Subcutaneous abdominal adipose tissue (tissue), 5 donors: ENCODE measurements at regions not wholly inside any gene's neighbourhood (a gene's known extent, or its start where the extent isn't known, plus 50 kb on each side); places are given as distances from the start of the nearest gene placed in this dataset.
"Not testable (repeated sequence)": the region's sequence is repeated elsewhere in the genome, so short reads cannot be mapped to it uniquely, and the experiment has no call there.

ENCODE experiments used
- H3K27ac ChIP-seq: one replicate; pipeline ENCODE4 v1.7.0; 2013; ENCODE audit warnings: low read depth, mild to moderate bottlenecking, inconsistent platforms, low read length, moderate library complexity
- H3K27me3 ChIP-seq, 5 donors: one replicate each; pipeline ENCODE4 v1.7.0; 2013; ENCODE audit warnings: low read length in 5 of 5, inconsistent platforms in 1 of 5; ENCODE audit not compliant: control insufficient read depth in 5 of 5, insufficient read depth in 4 of 5
- H3K36me3 ChIP-seq, 5 donors: one replicate each; pipeline ENCODE4 v1.7.0; 2013; ENCODE audit warnings: low read length in 5 of 5; ENCODE audit not compliant: control insufficient read depth in 5 of 5, insufficient read depth in 5 of 5
- H3K4me1 ChIP-seq, 5 donors: one replicate each; pipeline ENCODE4 v1.7.0; 2013; ENCODE audit warnings: low read length in 5 of 5, mild to moderate bottlenecking in 3 of 5, moderate library complexity in 1 of 5; ENCODE audit not compliant: control insufficient read depth in 5 of 5, insufficient read depth in 5 of 5
- H3K4me3 ChIP-seq, 5 donors: one replicate each; pipeline ENCODE4 v1.7.0; 2013; ENCODE audit warnings: low read length in 5 of 5, low read depth in 1 of 5
- H3K9ac ChIP-seq, 5 donors: one replicate each; pipeline ENCODE4 v1.7.0; 2013; ENCODE audit warnings: low read length in 5 of 5, mild to moderate bottlenecking in 4 of 5, moderate library complexity in 3 of 5
- H3K9me3 ChIP-seq, 5 donors: one replicate each; pipeline ENCODE4 v1.7.0; 2013; ENCODE audit warnings: low read length in 5 of 5; ENCODE audit not compliant: control insufficient read depth in 5 of 5
- donor health status: healthy.
- donor health status: healthy.
- donor health status: healthy.
- donor health status: healthy.
- donor health status: healthy.

DNA sequence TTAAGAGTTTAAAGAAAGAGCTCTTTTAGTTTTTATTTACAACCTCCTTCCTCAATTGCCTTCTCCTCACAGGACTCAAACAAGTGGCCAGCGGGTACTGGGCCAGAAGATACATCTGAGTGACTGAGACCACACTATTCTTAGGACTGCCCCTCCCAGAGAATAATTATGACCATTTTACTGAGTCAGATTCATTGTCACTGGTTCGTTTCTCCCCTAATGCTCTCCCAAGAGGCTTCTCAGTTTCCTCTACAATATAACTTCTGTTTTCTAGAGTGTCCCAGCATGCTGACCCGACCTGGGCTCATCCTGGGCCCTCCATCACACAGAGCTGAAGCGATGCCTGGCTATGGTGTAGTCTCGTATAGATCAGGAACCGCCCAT lies 279.9 kb downstream of the CD83 start:
- Histone ChIP-seq H3K4me1 (peaks cover 0 to 3% (median 0%) of the 10 kb centered on the region in 5 donors), H3K9me3 (no peaks in the 10 kb centered on the region)

DNA sequence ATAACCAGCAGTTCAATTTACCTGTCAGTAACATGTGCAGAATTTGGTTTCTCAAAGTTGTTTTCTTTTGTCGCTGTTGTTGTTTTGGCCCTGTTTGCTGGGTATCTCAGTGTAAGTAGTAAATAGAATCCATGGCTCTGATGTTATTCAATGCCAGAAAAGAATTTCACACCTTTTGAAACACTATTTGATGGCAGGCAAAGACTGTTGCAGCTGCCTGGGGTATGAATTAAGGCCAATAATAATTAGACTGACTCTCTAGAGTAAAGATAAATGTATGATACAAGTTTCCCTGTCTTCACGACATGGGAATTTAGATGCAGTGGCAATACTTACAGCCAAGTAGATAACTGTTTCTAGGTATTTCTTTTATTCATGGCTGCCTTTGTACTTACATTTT lies 281.4 kb downstream of the CD83 start:
- H3K9ac ChIP-seq = no peak overlapping the region

More for the DNA sequence above, 279.9 kb downstream of the CD83 start:
- H3K9ac ChIP-seq = no peak overlapping the region
- H3K27ac ChIP-seq = no peak overlapping the region
- no peak overlapping the region for H3K4me3 ChIP-seq
- no peaks in the 10 kb centered on the region for H3K36me3 ChIP-seq
- no peaks in the 10 kb centered on the region for H3K27me3 ChIP-seq

DNA sequence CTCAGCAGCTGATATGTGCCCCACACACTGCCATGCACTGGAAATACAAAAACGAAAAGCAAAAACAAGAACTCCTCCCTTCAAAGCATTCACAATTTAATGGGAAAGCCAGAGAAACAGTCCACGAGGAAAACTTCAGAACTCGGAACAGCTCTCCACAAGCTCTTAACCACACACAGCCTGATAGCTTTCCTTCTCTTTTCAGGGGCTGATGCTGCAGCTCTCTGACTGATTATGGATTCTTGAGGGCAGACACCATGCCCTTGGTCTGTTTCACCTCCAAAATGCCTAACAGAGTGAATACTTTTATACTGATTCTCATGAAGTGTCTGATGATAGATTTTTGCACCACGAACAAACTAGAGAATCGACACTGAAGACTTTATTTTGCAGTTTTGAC lies 282.1 kb downstream of the CD83 start:
- Histone ChIP-seq H3K27me3 (no peaks in the 10 kb centered on the region), H3K9ac (no peak overlapping the region), H3K36me3 (no peaks in the 10 kb centered on the region), H3K4me1 (peaks cover 0 to 3% (median 0%) of the 10 kb centered on the region in 5 donors), H3K9me3 (no peaks in the 10 kb centered on the region), H3K4me3 (no peak overlapping the region), H3K27ac (no peak overlapping the region)

More for the DNA sequence above, 281.4 kb downstream of the CD83 start:
- Histone ChIP-seq H3K4me3 (no peak overlapping the region), H3K27me3 (no peaks in the 10 kb centered on the region), H3K27ac (no peak overlapping the region), H3K36me3 (no peaks in the 10 kb centered on the region), H3K9me3 (no peaks in the 10 kb centered on the region), H3K4me1 (peaks cover 0 to 3% (median 0%) of the 10 kb centered on the region in 5 donors)

DNA sequence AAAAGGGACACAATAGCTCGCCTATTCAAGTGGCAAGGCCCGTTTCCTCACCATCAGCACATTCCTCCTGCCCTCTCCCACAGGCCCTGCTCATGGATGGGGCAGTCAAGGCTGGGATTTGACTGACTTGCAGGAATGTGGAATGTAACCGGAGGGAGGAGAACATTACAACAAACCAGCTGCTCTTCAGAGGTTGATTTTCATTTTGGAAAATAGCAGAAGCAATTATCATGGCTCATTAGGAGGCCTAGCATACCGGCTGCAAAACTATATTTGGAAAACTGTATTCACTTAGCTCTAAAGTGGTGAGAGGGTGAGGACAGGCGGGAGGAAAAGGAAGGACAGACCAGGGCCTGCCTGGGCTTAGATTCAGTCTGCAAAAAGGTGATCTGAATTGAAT lies 283.7 kb downstream of the CD83 start:
- no peak overlapping the region for H3K27ac ChIP-seq

DNA sequence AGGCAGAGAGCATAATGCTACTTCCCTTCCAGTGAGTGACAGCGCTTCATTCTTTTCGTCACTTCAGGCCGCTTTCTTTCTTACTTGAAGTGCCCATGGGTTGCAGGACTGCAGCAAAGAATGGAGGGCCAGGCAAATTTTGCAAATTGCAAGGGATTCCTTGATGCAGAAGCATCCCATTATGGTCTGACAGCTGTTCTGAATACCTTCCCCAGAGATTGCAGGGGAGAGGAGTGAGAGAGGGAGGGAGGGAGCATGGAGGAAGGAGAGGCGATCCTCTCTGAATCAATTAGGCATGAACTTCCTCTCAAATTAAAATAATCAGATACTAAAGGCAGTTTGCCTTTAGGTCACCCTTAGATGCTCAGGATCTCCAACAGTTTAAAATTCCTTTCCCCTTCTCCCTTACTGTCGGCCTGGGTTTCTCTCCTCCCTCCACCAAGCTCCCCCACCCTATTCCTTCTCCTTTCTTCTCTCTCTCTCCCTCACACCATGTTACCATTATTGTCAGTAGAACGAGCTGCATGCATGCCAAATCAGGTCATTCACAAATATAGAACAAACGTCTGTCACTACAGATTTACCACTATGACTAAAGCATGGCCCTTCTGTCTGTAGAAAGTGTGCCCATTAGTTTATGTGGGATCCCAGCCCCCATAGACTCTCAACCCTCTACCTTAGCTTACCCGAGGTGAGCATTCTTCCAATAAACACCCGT lies 289.2 kb downstream of the CD83 start:
- Histone ChIP-seq H3K4me3 (no peak overlapping the region), H3K9ac (no peak overlapping the region), H3K27me3 (no peaks in the 10 kb centered on the region), H3K36me3 (no peaks in the 10 kb centered on the region), H3K9me3 (no peaks in the 10 kb centered on the region), H3K27ac (no peak overlapping the region), H3K4me1 (no peaks in the 10 kb centered on the region)

More for the DNA sequence above, 283.7 kb downstream of the CD83 start:
- Histone ChIP-seq H3K36me3 (no peaks in the 10 kb centered on the region), H3K4me3 (no peak overlapping the region), H3K9me3 (no peaks in the 10 kb centered on the region), H3K27me3 (no peaks in the 10 kb centered on the region), H3K9ac (no peak overlapping the region), H3K4me1 (peaks cover 0 to 3% (median 0%) of the 10 kb centered on the region in 5 donors)

DNA sequence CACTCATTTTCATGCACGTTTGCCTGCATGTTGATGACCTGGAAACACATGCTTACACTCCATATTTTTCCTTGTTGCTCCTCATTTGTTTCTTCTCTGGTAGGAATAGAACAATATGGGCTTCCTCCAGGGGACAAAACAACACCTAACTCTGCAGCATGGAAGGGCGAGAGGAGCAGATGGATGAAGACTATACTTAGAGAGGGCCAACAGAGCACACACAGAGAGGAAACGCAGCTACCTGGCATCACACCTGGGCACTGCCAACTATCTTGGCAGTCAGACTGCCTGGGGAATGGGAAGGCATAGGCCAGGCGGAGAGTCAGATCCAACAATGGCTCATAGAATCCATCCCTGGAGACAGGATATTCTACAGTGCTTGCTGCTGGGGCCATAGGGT lies 290.9 kb downstream of the CD83 start:
- no peak overlapping the region for H3K27ac ChIP-seq
- peaks cover 0 to 2% (median 0%) of the 10 kb centered on the region in 5 donors for H3K4me1 ChIP-seq
- no peak overlapping the region for H3K4me3 ChIP-seq
- H3K9ac ChIP-seq = no peak overlapping the region
- no peaks in the 10 kb centered on the region for H3K36me3 ChIP-seq
- H3K27me3 ChIP-seq = no peaks in the 10 kb centered on the region
- no peaks in the 10 kb centered on the region for H3K9me3 ChIP-seq

DNA sequence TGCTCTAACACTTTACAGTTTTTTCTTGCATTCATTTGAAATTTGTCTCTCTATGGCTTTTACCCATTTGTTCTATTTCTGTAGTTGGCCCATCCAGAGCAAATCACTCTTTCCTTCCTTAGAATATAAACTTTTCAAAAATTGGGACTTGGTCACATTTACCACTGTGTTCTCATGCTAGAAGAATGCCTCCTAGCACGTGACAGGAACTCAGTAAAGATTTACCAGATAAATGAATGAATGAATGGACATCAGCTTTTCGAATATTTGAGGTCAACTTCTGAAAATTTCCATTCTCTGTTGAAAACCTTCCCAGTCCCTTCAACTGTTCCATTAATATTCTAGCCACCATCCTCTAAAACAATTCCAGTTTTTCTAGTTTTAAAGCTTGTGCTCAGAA lies 294.5 kb downstream of the CD83 start:
- H3K9ac ChIP-seq = no peak overlapping the region
- peaks cover 0 to 2% (median 0%) of the 10 kb centered on the region in 5 donors for H3K4me1 ChIP-seq
- H3K9me3 ChIP-seq = no peaks in the 10 kb centered on the region
- H3K27ac ChIP-seq = no peak overlapping the region
- no peaks in the 10 kb centered on the region for H3K36me3 ChIP-seq
- H3K4me3 ChIP-seq = no peak overlapping the region
- H3K27me3 ChIP-seq = no peaks in the 10 kb centered on the region

DNA sequence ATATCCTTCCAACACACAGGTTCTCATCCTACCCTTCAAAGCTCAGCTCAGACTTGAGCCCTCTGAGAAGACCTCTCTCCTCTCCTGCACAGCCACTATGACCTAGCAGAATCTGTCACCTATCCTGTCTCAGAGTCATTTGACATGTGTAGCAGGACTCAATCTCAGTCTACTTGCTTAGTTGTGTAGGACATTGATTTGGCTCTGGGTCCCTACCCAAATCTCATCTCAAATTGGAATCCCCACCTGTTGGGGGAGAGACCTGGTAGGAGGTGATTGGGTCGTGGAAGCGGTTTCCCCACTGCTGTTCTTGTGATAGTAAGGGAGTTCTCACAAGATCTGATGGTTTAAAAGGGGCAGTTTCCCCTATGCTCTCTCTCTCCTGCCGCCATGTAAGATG lies 297.9 kb downstream of the CD83 start:
- H3K9ac ChIP-seq = no peak overlapping the region

DNA sequence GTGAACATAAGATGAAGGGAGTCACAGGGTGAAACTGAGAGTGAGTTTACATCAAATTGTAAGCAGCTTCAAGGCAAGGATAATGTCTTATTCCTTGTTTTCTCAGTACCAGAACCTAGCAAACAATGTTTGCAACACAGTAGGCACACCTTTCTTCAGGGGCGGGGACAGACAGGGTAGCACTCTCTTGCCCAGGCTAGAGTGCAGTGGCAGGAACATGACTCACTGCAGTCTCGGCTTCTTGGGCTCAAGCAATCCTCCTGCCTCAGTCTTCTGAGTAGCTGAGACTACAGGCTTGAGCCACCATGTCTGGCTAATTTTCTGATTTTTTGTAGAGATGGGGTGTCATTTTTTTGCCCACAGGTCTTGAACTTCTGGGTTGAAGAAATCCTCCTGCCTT lies 299.8 kb downstream of the CD83 start:
- H3K27ac ChIP-seq = no peak overlapping the region
- no peaks in the 10 kb centered on the region for H3K27me3 ChIP-seq
- no peak overlapping the region for H3K4me3 ChIP-seq
- peaks cover 0 to 7% (median 2%) of the 10 kb centered on the region in 5 donors for H3K4me1 ChIP-seq
- no peaks in the 10 kb centered on the region for H3K36me3 ChIP-seq
- peaks cover 0 to 3% (median 0%) of the 10 kb centered on the region in 5 donors for H3K9me3 ChIP-seq
- H3K9ac ChIP-seq = no peak overlapping the region

More for the DNA sequence above, 297.9 kb downstream of the CD83 start:
- Histone ChIP-seq H3K4me3 (no peak overlapping the region), H3K4me1 (peaks cover 0 to 2% (median 0%) of the 10 kb centered on the region in 5 donors), H3K36me3 (no peaks in the 10 kb centered on the region), H3K27ac (no peak overlapping the region), H3K9me3 (peaks cover 0 to 3% (median 0%) of the 10 kb centered on the region in 5 donors), H3K27me3 (no peaks in the 10 kb centered on the region)

DNA sequence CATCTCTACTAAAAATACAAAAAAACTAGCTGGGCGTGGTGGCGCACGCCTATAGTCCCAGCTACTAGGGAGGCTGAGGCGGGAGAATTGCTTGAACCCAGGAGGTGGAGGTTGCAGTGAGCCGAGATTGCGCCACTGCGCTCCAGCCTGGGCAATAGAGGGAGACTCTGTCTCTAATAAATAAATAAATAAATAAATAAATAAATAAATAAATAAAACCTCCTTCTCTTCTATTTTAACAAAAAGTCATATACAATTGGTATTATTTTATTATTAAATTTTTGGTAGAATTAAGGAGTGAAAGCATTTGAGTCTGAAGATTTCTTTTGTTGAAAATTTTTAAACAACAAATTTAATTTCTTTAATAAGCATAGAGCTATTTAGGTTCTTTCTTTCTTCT lies 301.7 kb downstream of the CD83 start:
- not testable (repeated sequence) for H3K27ac ChIP-seq, H3K27me3 ChIP-seq, H3K36me3 ChIP-seq, H3K9me3 ChIP-seq, H3K9ac ChIP-seq, H3K4me3 ChIP-seq
- peaks cover 0 to 22% (median 14%) of the 10 kb centered on the region in 5 donors for H3K4me1 ChIP-seq
